GM21526 (cell line): ENCODE measurements at regions not wholly inside any gene's neighbourhood (a gene's known extent, or its start where the extent isn't known, plus 50 kb on each side); places are given as distances from the start of the nearest gene placed in this dataset.
"Not testable (repeated sequence)": the region's sequence is repeated elsewhere in the genome, so short reads cannot be mapped to it uniquely, and the experiment has no call there.

ENCODE experiments used
- ATAC-seq: cut with Tn5 transposase; IDR thresholded peaks from one replicate; pipeline ENCODE4 v1.9.1; 2021; ENCODE audit warnings: moderate library complexity; ENCODE audit not compliant: unreplicated experiment, low FRiP score

DNA sequence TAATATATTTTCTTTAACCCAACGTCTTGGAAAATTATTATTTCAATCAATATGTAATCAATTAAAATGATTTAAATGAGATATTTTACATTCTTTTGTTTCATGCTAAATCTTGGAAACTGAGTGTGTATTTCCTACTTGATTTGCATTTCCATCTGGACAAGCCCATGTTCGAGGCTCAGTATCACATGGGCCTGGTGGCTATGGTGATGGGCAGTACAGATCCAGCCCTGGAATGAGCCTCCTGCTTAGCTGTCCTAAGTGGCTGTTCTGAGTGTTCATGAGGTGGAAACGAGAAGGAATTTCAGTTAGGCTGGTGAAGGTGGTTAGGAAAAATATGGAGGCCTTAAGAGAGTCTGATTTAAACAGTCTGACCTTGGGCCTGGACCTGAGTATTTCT, 73.0 kb upstream of the ATXN1 start:
- no peak for ATAC-seq

DNA sequence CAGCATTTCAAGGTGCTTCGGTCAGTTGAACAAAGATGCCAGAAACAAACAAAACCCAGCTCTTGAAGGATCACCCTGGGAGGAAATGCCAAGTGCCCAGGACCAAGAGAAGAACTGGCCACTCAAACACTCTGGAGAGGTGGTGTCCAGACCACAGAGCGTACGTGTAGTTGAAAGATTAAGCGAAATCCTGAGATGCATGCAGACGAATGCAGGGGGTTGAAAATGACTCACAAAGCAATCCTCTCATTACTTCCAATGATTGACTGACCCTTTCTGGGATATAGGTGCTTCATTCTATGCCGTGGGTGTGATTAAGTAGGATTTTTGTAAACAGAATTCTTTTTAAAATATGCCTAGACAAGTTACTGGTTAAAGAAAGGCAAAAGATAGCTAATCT, 71.5 kb upstream of the ATXN1 start:
- no peak for ATAC-seq

DNA sequence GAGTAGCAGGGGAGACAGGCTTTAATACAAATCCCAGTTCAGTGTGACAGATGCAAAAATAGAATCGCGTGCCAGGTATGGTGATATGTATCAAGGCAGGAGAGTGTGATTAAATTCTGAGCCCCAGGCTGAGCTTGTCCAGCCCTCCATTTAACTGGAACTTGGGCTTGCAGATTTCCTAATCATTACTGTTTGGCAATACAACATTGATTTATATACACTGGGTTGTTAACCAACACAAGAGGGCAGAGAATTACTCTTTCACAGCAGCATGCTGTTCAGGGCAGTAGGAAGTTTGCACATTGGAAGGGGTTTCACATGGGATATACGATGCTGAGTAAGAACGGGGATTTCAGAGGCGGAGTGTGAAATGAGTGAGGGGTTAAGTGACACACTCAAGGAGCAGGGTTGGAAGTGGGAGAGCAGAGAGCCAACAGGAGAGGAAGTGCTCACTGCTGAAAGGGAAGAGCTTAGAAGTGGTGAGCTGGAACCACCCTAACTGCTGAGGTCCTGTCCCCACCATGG, 70.8 kb upstream of the ATXN1 start:
- no peak for ATAC-seq

DNA sequence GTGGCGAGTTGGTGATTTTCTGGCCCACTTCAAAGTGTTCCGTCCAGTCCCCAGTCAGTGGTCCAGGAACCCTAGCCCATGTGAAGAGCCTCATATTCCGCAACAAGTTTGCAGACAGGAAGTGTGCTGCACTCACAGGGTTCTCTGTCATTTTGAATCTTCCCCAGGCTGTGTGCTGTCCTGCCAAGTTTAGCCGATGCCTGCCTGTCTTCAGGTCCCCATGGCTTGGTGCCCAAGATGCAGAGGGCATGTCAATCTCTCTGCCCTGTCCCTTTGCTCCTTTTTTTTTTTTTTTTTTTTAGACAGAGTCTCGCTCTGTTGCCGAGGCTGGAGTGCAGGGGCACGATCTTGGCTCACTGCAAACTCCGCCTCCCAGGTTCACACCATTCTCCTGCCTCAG, 69.9 kb upstream of the ATXN1 start:
- no peak for ATAC-seq

DNA sequence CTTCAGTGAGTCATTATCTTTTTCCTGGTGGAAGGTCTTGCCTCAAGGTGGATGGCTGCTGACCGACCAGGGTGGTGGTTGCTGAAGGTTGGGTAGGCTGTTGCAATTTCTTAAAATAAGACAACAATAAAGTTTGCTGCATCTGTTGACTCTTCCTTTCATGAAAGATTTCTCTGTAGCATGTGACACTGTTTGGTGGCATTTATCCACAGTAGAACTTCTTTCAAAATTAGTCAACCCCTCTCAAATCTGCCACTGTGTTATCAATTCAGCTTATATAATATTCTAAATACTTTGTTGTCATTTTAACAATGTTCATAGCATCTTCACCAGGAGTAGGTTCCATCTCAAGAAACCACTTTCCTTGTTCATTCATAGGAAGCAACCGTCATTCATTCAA, 66.8 kb upstream of the ATXN1 start:
- no peak for ATAC-seq

DNA sequence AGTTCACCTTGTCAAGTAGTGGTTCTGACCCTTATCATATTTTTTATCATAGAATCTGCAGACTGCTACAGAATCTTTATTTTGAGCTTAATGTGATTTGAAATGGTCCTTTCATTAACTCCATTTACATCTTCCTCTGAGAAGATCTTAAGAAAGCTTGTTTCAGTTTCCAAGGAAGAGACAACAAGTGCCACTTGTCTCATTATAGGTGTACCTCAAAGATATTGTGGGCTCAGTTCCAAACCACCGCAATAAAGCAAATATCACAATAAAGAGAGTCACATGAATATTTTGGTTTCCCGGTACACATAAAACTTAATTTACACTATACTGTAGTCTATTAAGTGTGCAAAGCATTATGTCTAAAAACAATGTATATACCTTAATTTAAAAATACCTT, 66.4 kb upstream of the ATXN1 start:
- ATAC-seq: no peak

DNA sequence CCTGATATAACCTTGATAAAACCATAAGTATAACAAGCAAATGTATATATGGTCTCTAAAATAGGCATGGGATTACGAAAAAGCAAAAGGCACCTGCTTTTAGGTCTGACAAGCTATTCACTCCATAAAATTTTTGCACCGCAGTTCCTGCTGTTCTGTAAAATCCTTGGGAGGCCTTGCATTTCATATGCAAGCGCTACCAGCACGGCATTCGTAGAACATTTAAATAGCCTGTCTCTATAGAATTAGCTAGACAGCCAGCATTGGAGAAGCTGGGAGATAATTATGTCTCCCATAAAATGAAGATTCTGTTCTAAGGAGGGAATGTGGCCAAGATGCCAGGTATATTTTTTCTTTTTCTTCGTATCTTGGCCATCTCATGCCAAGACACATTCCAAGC, 64.5 kb upstream of the ATXN1 start:
- no peak for ATAC-seq

DNA sequence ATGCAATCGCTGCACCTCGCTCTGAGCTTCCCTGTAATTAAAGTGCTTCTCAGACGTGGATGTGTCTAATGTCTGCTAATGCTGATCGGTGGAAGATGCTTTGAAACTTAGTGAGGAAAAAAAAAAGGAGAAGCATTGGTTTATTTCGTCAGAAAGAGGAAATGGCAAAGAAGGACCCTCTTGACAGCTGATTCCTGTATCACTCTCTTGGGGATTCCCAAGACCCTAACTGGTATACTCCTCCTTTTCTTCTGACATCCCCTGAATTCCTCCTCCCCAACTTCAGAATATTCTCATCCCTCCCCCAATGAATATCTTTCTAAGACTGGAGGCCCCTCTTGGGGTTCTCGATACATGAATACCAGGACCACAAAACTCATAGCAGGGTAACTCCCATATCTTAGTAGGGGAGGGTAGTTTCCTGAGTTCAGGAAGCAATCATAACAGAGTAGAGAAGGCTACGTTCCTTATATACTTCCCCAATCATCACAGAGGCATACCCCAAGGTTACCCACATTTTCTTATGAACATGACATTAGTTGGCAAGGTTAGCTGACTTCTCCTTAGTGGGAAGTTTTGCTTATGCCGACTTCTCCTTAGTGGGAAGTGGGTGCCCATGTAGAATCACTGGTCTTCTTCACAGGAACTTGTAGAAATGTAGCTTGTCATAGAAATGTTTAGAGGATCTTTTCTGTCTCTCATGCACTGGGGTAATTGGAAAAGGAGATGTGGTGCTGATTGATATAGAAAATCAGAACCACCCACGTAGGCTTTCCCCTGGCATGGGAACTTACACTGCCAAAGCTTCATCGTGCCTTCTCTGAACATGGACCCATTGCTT, 63.8 kb upstream of the ATXN1 start:
- no peak for ATAC-seq

DNA sequence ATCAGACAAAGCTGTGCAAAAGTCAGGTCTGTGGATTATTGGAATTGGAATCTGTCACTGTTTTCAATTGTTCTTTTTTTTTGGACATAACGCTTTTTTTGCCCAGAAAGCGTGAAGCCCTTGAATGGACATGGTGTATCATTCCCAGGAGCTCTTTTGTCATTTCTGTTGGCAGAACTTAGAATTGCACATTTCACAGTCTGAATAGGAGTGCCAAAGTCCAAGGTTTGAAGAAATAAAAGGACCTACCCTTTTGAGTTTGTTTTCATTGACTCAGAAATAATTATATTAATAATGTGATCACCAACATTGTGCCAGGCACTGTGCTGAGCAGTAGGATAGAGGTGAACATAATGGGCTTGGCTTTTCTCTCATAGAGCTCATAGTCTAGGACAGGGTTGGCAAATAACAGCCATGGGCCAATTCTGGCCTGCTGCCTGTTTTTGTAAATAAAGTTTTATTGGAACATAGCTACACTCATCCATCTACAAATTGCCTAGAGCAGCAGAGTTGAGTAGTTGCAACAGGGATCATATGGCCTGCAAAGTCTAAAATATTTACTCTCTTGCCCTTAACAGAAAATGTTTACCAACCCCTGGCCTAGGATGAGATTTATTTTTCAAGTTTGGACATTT, 62.6 kb upstream of the ATXN1 start:
- ATAC-seq: no peak

DNA sequence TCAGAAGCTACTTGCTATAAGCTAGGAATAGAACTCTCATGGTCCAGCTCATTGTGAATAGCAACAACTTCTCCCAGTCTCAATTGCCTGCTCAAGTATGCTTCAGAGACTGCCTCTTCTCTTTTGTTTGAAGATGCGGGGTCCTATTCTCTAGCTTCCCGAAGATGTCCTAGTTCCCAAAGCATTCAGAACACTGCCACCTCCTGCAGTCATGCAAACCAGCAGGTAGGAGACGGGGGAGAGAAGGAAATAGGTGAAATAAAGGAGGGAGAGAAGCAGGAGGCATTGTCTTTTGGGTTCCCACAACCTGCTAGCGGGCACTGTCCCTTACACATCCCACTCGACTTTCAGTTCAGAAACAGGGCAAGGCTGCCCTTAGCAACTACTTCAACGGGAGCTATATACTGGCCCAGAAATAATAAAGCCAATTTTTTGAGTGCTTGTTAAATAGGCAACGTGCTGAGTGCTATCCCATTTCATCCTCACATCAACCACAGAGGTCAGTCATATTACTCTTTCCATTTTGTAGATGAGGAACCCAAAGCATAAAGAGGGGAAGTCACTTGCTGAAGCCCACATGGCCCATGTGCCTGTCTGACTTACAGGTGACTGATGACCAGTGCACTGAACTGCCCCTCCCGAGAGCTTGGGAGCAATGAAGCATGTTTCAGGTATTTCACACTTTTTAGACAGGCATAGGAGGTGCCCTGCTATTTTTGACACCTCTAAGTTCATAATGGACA, 61.9 kb upstream of the ATXN1 start:
- ATAC-seq: no peak

DNA sequence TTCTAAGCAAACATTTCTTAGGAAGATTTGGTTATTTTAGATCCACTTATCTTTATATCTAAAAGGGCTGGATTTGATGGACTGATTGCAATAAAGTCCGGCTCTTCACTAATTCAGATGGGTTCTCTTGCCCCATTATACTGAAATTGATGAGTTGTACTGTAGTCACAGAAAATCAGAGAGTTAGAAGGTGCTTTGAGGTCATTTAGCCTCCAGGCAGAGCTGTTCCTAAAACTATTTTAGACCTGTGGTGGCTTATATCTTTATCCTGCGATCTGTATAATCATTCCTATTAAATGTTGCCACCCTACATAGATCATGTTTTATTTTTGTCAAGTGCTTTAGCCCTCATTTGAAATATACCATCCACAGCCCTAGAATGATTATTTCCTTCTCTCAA, 61.3 kb upstream of the ATXN1 start:
- no peak for ATAC-seq

DNA sequence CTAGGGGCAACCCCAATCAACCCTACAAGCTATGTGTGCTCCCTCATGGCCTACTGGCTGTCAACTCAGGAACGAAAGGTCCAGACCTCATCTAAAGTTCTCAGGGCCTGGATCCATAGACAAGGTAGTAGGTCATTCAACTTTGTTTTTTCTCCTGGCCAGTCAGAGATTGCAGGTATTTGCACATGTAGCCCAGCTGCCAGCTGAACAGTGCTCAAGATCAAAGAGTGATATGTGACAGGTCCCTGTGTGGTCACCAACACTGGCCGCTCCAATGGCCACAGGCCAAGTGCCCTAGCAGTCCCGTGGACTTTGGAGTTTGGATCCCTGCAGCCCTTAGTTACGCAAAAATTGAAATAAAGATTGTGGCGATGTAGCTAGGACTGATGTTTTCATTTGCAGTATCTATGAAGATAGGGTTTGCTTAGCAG, 60.6 kb upstream of the ATXN1 start:
- ATAC-seq: no peak

DNA sequence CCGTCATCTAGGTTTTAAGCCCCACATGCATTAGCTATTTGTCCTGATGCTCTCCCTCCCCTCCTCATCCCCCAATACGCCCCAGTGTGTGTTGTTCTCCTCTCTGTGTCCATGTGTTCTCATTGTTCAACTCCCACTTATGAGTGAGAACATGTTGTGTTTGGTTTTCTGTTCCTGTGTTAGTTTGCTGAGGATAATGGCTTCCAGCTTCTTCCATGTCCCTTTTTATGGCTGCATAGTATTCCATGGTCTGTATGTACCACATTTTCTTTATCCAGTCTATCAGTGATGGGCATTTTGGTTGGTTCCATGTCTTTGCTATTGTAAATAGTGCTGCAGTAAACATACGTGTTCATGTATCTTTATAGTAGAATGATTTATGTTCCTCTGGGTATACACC, 59.0 kb upstream of the ATXN1 start:
- not testable (repeated sequence) for ATAC-seq

DNA sequence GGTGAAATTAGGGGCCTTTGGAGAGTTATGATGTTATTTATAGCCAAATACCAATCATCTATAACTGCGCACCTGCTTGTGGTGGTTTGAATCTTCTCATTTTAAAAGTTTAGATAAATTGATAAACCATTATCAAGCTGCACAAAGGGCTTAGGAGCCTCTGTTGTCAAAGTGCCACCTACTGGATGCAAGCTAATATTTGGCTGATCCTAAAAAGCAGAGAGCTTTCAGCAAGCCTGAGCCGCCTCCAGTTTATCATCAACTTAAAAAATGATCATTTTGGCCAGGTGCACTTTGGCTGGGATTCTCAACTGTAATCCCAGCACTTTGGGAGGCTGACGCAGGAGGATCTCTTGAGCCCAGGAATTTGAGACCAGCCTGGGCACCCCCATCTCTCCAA, 58.5 kb upstream of the ATXN1 start:
- ATAC-seq: no peak

DNA sequence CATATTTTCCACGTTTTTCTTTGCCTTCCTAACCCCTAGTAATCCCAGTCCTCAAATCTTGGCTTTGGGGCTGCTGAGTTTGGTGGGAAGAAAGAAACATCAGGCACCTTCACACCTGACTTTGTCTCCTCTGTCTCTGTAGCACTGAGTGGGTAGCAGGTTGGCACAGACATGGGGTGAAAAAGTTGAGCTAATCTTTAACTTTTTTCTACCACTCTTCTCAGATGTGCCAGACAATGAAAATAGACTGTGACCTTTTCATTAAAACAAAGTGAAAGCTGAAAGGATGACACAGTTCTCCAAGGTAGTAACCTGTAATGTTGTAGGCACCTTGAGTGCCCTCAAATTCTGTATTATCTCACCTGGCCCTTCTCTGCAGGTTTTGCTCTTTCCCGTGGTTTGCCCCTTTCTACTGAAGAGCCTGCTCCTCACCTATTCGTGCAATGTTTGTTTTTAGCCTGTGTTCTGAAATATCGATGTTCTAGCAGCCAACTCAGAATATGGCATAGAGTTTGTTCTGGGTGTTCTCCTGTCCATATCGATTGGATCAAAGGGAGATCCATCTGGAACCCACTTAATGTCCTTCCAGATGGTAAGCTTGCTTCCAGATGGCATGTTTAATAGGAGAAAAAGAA, 57.8 kb upstream of the ATXN1 start:
- ATAC-seq: no peak

DNA sequence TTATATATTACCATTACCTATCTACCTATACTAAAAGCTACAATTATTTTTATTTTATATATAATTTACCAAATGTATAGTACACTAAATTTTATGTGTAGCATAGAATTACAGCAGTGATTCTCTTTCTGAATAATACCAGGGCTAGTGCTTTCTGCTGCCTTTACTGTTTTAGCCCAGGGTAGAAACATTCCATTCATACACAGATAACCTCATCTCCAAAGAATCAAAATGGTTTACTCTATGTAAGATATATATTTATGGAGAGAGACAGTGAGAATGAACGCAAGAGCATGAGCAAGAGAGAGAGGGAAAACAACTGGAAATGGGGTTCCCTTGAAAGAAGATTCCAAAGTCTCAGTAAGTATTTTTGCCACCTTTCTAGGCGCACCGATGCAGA, 56.3 kb upstream of the ATXN1 start:
- no peak for ATAC-seq

DNA sequence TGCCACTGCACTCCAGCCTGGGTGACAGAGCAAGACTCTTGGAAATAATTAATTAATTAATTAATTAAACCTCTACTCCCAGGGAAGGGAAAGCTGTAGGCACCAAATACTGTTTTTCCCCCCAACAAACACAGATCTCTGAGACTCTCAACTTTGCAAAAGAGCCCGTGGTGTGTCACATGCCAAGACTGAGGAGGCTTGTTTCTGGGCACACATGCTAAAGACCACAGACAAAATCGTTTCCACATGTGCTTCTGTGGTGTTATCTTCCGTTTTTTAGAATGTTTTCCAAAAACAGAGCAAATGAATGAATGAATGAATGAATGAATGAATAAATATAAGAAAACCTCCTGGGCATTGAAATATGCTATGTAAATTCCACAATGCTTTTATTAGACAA, 55.6 kb upstream of the ATXN1 start:
- no peak for ATAC-seq

DNA sequence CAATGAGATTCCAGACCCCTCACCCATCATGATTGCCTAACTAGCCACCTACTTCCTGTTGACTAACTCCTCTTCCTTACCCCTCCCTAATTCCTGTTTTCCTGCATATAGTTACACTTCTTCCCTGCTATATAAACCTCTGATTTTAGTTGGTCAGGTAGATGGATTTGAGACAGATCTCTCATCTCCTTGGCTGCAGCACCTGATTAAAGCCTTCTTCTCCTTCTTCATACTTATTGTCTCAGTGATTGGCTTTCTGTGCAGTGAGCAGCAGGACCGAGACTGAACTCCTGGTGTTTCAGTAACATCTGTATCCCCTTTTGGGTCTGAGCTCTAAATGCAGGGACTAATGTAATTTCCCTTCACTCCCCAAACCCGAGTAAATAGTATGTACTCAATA, 51.7 kb upstream of the ATXN1 start:
- no peak for ATAC-seq

DNA sequence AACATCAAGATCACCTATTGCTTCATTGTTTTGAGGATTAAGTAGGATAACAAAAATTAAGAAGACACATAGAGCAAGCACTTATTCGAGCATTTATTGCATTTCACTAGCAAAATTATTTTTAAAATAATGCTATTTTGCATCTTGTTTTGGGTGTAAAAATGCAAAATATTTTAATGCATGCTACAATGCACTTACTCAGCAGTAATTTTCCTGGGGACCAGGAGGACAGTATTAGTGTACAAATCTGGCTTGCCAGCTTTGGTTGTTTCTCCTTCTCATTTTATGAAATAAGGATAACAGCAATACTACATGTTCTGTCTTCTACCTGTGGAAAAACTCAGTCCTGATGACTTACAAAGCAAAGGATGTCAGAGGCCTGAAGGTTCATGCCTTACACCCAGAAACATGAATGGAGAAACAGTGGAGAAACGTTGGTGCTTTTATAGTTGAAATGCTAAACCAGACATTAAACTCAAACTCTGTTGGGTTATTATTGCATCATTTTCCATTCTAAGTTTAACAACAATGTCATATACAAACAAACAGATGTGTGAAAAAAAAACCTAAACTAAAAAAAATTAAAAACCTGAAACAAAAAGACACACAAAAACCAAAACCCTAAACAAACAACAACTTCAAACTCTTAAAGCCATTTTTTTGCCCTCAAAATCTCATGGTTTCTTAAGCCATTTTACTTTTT, 50.2 kb upstream of the ATXN1 start:
- ATAC-seq: no peak
